22Rv1 (cell line): ENCODE measurements at regions not wholly inside any gene's neighbourhood (a gene's known extent, or its start where the extent isn't known, plus 50 kb on each side); places are given as distances from the start of the nearest gene placed in this dataset.

ENCODE experiments used
- H3K27ac ChIP-seq: fragments of 450-650 bp; 2 replicates; pipeline ENCODE4 v1.5.1; 2017
- CTCF ChIP-seq: fragments of 450-650 bp; IDR thresholded peaks from 2 replicates; pipeline ENCODE4 v1.5.1; 2017; ENCODE audit warnings: mild to moderate bottlenecking
- ZFX ChIP-seq: fragments of 450-650 bp; IDR thresholded peaks from 2 replicates; pipeline ENCODE4 v1.6.1; 2017; ENCODE audit warnings: antibody characterized with exemption, borderline replicate concordance

- no peak overlapping the region for H3K27ac ChIP-seq
- TF ChIP-seq CTCF (no peak), ZFX (no peak)
These were observed 434.8 kb upstream of the CT83 start for GRCh38 chrX:116897526-116897925.

GRCh38 chrX:116881961-116882360, 419.2 kb upstream of the CT83 start:
- no peak overlapping the region for H3K27ac ChIP-seq
- TF ChIP-seq ZFX (no peak), CTCF (no peak)

- no peak for TF ChIP-seq ZFX
- TF ChIP-seq CTCF = no peak
- H3K27ac ChIP-seq = no peak overlapping the region
These were observed 410.9 kb upstream of the CT83 start for GRCh38 chrX:116873671-116874070.

DNA sequence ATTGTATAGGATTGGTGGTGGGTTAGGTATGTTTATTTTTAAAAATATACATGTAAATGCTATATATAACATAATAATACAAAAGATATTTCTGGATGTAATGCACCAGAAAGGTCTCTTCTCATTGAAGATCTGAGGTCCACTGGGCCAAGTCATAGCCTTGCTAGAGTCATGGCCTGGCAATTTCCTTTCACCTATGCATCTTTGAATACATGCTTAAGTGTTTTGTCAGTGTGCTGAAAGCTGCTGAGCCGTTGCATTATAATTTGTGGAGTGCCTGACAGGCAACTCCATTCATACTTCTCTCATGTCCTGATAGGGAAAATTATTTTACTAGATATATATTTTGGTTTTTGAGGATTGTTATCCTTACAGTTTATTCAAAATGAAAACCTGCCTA, 410.2 kb upstream of the CT83 start:
- no peak for TF ChIP-seq ZFX
- TF ChIP-seq CTCF = no peak

DNA sequence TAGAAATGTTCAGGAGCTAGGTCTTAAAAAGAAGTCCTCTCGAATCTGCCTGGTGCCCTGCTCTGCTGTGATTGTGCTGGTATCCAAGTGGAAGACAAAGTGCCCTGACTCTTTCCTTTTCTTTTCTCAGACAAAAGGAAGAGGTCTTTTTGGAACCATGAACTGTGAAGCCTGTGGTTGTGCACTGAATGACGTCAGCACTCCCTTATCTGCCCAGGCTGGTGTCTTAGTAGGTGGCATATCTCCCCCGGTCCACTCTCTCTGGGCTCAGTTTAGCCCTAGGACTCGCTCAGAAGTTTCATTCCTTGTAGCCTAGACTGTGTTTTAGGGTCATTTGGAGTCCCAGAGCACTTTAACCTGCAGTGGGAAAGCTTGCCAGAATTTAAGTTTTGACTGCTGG, 400.3 kb upstream of the CT83 start:
- no peak overlapping the region for H3K27ac ChIP-seq
- TF ChIP-seq ZFX (no peak), CTCF (no peak)

More for the DNA sequence above, 410.2 kb upstream of the CT83 start:
- no peak overlapping the region for H3K27ac ChIP-seq

- no peak overlapping the region for H3K27ac ChIP-seq
These were observed 399.6 kb upstream of the CT83 start for GRCh38 chrX:116862340-116862739.

GRCh38 chrX:116841290-116841689, 378.5 kb upstream of the CT83 start:
- no peak overlapping the region for H3K27ac ChIP-seq
- TF ChIP-seq CTCF = no peak
- no peak for TF ChIP-seq ZFX

More at GRCh38 chrX:116862340-116862739, 399.6 kb upstream of the CT83 start:
- no peak for TF ChIP-seq CTCF
- TF ChIP-seq ZFX = no peak
